ENCODE measurements at regions not wholly inside any gene's neighbourhood (a gene's known extent, or its start where the extent isn't known, plus 50 kb on each side); places are given as distances from the start of the nearest gene placed in this dataset.

GRCh38 chr14:98227000-98227726 is 1044.8 kb downstream of the BCL11B start:
- peak; percentile 75 for DNase-seq

GRCh38 chr14:98227727-98228111 is 1044.3 kb downstream of the BCL11B start:
- no peak for DNase-seq

GRCh38 chr14:98229656-98230366 is 1042.2 kb downstream of the BCL11B start:
- DNase-seq, result no peak

GRCh38 chr14:98230411-98230810 is 1041.6 kb downstream of the BCL11B start:
- no peak for DNase-seq

- DNase-seq, result no peak
These were observed 1040.8 kb downstream of the BCL11B start for GRCh38 chr14:98231210-98231609.

- no peak for DNase-seq
These were observed 1038.3 kb downstream of the BCL11B start for GRCh38 chr14:98233656-98234055.

GRCh38 chr14:98234208-98234607 is 1037.8 kb downstream of the BCL11B start:
- peak; percentile 57 for DNase-seq

- DNase-seq, result no peak
These were observed 1035.7 kb downstream of the BCL11B start for GRCh38 chr14:98236314-98236713.

GRCh38 chr14:98237939-98238338 is 1034.1 kb downstream of the BCL11B start:
- DNase-seq, result no peak

GRCh38 chr14:98240376-98240775 is 1031.6 kb downstream of the BCL11B start:
- no peak for DNase-seq

GRCh38 chr14:98242903-98243302 is 1029.1 kb downstream of the BCL11B start:
- no peak for DNase-seq

- DNase-seq, result no peak
These were observed 1028.7 kb downstream of the BCL11B start for GRCh38 chr14:98243332-98243731.

- DNase-seq, result no peak
These were observed 1027.6 kb downstream of the BCL11B start for GRCh38 chr14:98244162-98244948.

- no peak for DNase-seq
These were observed 1026.9 kb downstream of the BCL11B start for GRCh38 chr14:98244966-98245569.

- DNase-seq, result no peak
These were observed 1022.9 kb downstream of the BCL11B start for GRCh38 chr14:98249057-98249456.

GRCh38 chr14:98249476-98249875 is 1022.5 kb downstream of the BCL11B start:
- DNase-seq, result no peak

- DNase-seq, result no peak
These were observed 1019.2 kb downstream of the BCL11B start for GRCh38 chr14:98252820-98253219.

GRCh38 chr14:98259881-98260280 is 1012.1 kb downstream of the BCL11B start:
- DNase-seq, result no peak

- no peak for DNase-seq
These were observed 1009.4 kb downstream of the BCL11B start for GRCh38 chr14:98262566-98262965.

GRCh38 chr14:98269533-98269932 is 1002.5 kb downstream of the BCL11B start:
- no peak for DNase-seq

- no peak for DNase-seq
These were observed 1001.8 kb downstream of the BCL11B start for GRCh38 chr14:98270201-98270600.

- no peak for DNase-seq
These were observed 997.4 kb downstream of the BCL11B start for GRCh38 chr14:98274596-98274995.

GRCh38 chr14:98278800-98279199 is 993.2 kb downstream of the BCL11B start:
- DNase-seq, result no peak

All from activated CD4-positive, alpha-beta T cell treated with anti-CD3 and anti-CD28 coated beads for 48 hours (primary cell).